ENCODE measurements at regions not wholly inside any gene's neighbourhood (a gene's known extent, or its start where the extent isn't known, plus 50 kb on each side); places are given as distances from the start of the nearest gene placed in this dataset.
"Not testable (repeated sequence)": the region's sequence is repeated elsewhere in the genome, so short reads cannot be mapped to it uniquely, and the experiment has no call there.

- no peak for DNase-seq (ENCODE audit: low read depth)
- no peak for TF ChIP-seq CTCF (conservative IDR thresholded peaks at IDR 0.05; ENCODE audit: low read depth, low read length)
- no peak overlapping the region for H3K4me3 ChIP-seq (ENCODE audit: low read depth, low read length)
These were observed 135.9 kb upstream of the LIFR start for GRCh38 chr5:38692346-38692745.

- TF ChIP-seq CTCF (conservative IDR thresholded peaks at IDR 0.05; ENCODE audit: low read depth, low read length): no peak
- DNase-seq (ENCODE audit: low read depth): no peak
These were observed 136.5 kb upstream of the LIFR start for GRCh38 chr5:38692781-38693527.

DNA sequence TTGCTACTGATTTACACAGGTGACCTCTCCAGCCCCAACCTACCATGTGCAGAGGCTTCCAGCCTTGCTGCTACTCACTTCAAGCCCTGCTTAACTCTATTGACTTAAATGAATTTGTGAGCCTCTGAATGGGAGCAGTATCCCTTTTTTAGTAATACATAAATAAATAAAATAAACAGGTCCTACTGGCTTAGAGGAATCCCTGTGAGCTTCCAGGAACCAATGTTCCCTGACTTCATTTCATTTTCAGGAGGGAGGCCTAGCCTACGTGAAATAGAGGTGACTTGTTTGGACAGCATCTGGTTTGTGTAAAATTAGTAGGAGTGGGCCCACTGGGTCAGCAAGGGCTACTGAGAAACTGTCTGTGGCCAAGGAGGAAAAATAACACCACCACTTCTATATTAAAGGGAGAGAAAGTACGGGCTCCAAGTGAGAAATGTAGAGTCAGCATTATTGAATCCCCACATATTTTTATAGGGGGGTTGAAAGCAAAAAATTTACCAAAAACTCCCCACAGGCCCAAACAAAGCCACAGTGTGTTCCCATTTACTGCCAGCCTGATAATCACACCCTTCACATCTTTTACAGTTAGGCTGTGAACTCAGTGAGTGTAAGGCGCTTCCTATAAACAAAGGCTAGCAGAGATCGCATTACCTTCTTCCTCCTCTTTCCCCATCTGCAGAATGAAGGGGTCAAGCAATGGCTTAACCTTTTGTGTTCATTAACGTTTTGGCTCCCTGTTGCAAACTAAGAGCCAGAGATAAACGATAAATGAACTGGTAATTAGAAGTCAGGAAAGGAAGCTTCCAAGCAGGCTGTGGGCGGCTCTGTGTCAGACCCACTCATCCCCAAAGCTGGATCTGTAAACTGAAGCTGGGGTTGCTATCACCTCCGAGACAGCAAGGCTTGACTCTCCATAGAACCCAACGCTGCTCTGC is 138.8 kb upstream of the LIFR start:
- DNase-seq (ENCODE audit: low read depth): peak; percentile 64
- TF ChIP-seq CTCF (conservative IDR thresholded peaks at IDR 0.05; ENCODE audit: low read depth, low read length): no peak
- no peak overlapping the region for H3K4me3 ChIP-seq (ENCODE audit: low read depth, low read length)

More at GRCh38 chr5:38692781-38693527, 136.5 kb upstream of the LIFR start:
- H3K4me3 ChIP-seq (ENCODE audit: low read depth, low read length): no peak overlapping the region

GRCh38 chr5:38697013-38697412 is 140.6 kb upstream of the LIFR start:
- TF ChIP-seq CTCF (conservative IDR thresholded peaks at IDR 0.05; ENCODE audit: low read depth, low read length): no peak
- DNase-seq (ENCODE audit: low read depth): peak; percentile 71
- no peak overlapping the region for H3K4me3 ChIP-seq (ENCODE audit: low read depth, low read length)

GRCh38 chr5:38705529-38705928 is 140.3 kb upstream of the OSMR start:
- DNase-seq (ENCODE audit: low read depth); H3K4me3 ChIP-seq (ENCODE audit: low read depth, low read length): not testable (repeated sequence)

GRCh38 chr5:38706376-38706775 is 139.4 kb upstream of the OSMR start:
- no peak for TF ChIP-seq CTCF (conservative IDR thresholded peaks at IDR 0.05; ENCODE audit: low read depth, low read length)
- H3K4me3 ChIP-seq (ENCODE audit: low read depth, low read length): no peak overlapping the region
- no peak for DNase-seq (ENCODE audit: low read depth)

- no peak overlapping the region for H3K4me3 ChIP-seq (ENCODE audit: low read depth, low read length)
- no peak for TF ChIP-seq CTCF (conservative IDR thresholded peaks at IDR 0.05; ENCODE audit: low read depth, low read length)
- DNase-seq (ENCODE audit: low read depth): no peak
These were observed 138.2 kb upstream of the OSMR start for GRCh38 chr5:38707352-38708210.
